Stimulated activated CD8-positive, alpha-beta memory T cell treated with anti-CD3 and anti-CD28 coated beads, Interleukin-12 subunit alpha, Interleukin-12 subunit beta, amount 100 ng/mL, for 1 hour (primary cell): ENCODE measurements at regions not wholly inside any gene's neighbourhood (a gene's known extent, or its start where the extent isn't known, plus 50 kb on each side); places are given as distances from the start of the nearest gene placed in this dataset.
"Not testable (repeated sequence)": the region's sequence is repeated elsewhere in the genome, so short reads cannot be mapped to it uniquely, and the experiment has no call there.

ENCODE experiments used
- DNase-seq: peaks from one replicate; pipeline ENCODE4 v3.0.0-alpha.2; 2020; ENCODE audit warnings: low read depth

- DNase-seq: no peak
Measured at GRCh38 chr15:87470923-87471322, 785.6 kb downstream of the NTRK3 start.

DNA sequence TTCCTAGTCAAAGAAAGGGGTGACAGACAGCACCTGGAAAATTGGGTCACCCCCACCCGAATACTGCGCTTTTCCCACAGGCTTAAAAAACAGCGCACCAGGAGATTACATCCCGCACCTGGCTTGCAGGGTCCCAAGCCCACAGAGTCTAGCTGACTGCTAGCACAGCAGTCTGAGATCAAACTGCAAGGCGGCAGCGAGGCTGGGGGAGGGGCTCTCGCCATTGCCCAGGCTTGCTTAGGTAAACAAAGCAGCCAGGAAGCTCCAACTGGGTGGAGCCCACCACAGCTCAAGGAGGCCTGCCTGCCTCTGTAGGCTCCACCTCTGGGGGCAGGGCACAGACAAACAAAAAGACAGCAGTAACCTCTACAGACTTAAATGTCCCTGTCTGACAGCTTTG, 792.6 kb downstream of the NTRK3 start:
- not testable (repeated sequence) for DNase-seq

- DNase-seq: no peak
Measured at GRCh38 chr15:87461631-87462030, 794.9 kb downstream of the NTRK3 start.

DNA sequence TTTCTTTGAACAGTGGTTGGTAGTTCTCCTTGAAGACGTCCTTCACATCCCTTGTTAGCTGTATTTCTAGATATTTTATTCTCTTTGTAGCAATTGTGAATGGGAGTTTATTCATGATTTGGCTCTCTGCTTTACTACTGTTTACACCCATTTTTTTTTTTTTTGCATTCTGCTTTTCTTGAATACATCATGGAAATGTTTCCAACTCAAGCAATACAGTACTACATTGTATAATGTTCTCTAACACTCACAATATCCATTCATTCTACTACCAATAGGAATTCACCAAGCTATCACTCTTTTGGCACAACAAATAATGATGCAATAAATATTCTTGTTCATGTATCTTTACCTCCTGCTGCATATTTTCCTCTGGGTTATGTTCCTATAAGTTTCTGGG, 801.7 kb downstream of the NTRK3 start:
- DNase-seq: no peak

- no peak for DNase-seq
Measured at GRCh38 chr15:87450314-87450713, 806.2 kb downstream of the NTRK3 start.

- no peak for DNase-seq
Measured at GRCh38 chr15:87439090-87439489, 817.4 kb downstream of the NTRK3 start.

DNA sequence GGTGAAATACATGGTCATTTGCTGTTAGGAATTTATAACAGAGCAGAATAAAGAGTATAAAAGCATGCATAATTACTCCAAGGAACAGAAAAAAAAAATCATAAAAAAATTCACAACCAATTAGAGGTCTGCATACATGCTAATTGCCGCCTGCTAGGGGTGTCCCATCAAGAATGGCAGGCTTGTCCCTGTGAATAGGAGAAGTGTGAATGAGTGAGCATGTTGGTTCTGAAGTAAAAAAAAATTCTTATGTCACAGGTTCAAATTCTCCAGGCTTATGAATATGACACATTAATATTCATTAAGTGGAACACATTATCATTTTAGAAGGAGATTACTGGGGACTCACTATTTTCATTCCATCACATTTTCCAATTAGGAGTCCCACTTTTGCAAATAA, 822.7 kb downstream of the NTRK3 start:
- no peak for DNase-seq

DNA sequence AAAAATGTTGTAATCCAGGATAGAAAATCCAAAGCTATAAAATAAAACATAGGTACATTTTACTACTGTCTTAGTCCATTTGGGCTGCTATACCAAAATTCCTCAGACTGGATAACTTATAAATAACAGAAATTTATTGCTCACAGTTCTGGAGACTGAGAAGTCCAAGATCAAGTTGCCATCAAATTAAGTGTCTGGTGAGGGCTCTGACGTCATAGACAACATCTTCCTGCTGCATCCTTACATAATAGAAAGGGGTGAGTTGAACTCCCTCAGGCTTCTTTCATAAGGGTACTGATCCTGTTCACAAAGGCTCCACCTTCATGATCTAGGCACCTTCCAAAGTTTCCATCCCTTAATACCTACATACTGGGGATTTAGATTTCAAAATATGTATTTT, 826.8 kb downstream of the NTRK3 start:
- DNase-seq: no peak

GRCh38 chr15:87420017-87420416, 836.5 kb downstream of the NTRK3 start:
- no peak for DNase-seq

GRCh38 chr15:87419344-87419743, 837.2 kb downstream of the NTRK3 start:
- DNase-seq: no peak

DNA sequence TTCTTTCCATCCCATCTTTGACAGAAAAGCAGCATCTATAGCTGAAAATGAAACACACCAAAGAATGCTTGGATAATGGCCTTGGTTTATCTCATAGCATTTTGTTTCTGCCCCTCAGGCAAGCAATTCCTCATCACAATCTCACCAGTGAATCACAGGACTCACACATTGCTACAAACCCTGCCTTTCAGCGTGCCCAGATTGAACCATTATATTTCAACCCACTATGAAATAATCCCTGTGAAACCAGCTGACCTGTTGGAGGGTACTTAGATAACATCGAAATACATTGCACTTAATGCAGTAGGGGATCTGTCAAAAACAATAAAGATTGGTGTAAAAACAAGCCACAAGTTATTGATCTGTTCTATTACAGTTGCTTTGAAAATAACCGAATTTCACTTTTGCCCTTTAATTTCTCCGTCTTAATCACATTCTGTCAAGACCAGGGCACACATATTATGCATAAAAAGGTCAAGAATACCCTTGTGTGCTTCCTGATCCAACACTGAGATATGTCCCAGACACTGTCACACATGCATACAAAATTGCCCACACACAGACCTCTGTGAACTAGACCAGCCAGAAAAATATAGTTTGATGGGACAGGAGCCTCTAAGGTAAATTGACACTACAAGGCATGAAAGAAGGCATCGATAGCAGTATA, 839.8 kb downstream of the NTRK3 start:
- no peak for DNase-seq

GRCh38 chr15:87408902-87409301, 847.6 kb downstream of the NTRK3 start:
- no peak for DNase-seq

GRCh38 chr15:87403973-87404372, 852.6 kb downstream of the NTRK3 start:
- no peak for DNase-seq

- DNase-seq: no peak
Measured at GRCh38 chr15:87401973-87402372, 854.6 kb downstream of the NTRK3 start.

GRCh38 chr15:87394676-87395075, 861.9 kb downstream of the NTRK3 start:
- DNase-seq: no peak

DNA sequence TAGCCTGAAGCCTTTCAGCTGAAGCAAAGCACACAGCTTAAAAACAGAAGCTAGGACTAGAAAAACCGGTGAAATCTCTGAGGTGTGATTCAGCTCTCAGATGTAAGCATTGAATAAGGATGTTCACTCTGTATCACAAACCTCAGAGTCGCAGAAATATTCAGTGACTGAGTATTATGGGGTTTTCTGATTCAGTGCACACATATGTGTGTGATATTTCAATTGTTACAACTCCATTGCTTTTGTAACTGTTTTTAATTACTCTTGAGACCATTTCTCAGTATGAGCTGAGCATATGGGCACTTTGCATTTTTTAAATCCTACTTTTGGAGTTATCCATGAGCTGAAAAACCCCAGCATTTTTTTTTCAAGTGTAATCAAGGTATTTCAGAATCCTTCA, 868.8 kb downstream of the NTRK3 start:
- no peak for DNase-seq

- no peak for DNase-seq
Measured at GRCh38 chr15:87374339-87374738, 882.2 kb downstream of the NTRK3 start.

DNA sequence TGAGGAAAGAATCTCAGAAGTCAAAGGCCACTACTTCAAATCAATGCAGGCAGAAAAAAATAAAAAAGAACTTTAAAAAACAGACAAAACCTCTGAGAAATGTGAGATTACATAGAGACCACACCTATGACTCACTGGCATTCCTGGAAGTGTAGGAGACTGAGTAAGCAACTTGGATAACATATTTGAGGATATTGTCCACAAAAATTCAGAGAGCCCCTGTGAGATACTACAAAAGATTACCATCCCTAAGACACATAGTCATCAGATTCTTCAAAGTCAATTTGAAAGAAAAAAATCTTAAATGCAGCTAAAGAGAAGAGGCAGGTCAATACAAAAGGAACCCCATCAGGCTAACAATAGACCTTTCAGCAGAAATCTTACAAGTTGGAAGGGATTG, 887.3 kb downstream of the NTRK3 start:
- DNase-seq: no peak

- no peak for DNase-seq
Measured at GRCh38 chr15:87368511-87368910, 888.0 kb downstream of the NTRK3 start.

DNA sequence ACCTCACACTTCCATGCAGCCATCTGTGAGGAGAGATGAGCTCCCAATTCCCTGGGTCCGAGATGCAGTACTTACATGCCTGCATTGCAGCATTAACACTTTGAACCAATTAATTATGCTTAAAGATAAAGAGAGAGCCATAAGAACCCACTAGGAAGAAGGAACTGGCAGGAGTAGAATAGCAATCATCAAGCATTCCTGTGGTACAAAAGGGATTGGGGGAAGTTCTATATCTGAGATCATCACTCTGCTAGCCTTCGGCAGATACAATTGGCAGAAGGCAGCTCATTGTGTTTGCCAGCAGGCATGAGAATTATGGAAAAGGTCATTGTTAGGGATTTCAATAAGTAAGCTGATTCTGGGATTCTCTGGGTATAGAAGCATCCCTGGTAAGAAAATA, 891.4 kb downstream of the NTRK3 start:
- no peak for DNase-seq

GRCh38 chr15:87362531-87362930, 894.0 kb downstream of the NTRK3 start:
- no peak for DNase-seq

GRCh38 chr15:87357637-87358313, 898.8 kb downstream of the NTRK3 start:
- no peak for DNase-seq

GRCh38 chr15:87355946-87356345, 900.6 kb downstream of the NTRK3 start:
- DNase-seq: no peak
